NOMO-1 treated with DMSO at 0.1 percent for 48 hours (cell line): ENCODE measurements at regions not wholly inside any gene's neighbourhood (a gene's known extent, or its start where the extent isn't known, plus 50 kb on each side); places are given as distances from the start of the nearest gene placed in this dataset.
"Not testable (repeated sequence)": the region's sequence is repeated elsewhere in the genome, so short reads cannot be mapped to it uniquely, and the experiment has no call there.

Experiments used
- DNase-seq: peaks from one replicate; lab custom pipeline; 2025; ENCODE audit not compliant: unreplicated experiment; lab: John Stamatoyannopoulos, UW

DNA sequence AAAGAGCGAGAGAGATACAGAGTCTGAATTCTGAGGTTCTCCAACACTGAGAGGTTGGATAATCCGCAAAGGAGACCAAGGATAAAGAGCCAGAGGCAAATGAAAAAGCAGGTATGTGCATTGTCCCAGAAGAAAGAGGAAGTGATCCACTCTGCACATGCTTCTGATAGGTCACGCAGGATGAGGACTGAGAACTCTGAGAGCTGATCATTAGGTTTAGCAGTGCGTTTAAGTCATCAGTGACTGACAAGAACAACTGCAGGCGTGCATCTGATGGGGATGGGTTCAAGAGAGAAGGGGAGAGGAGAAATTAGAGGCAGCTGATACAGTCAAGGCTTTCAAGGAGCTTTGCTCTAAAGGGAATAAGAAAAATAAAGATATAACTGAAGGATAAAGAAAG is 301.2 kb upstream of the SGK1 start:
- DNase-seq: peak; percentile 44

DNA sequence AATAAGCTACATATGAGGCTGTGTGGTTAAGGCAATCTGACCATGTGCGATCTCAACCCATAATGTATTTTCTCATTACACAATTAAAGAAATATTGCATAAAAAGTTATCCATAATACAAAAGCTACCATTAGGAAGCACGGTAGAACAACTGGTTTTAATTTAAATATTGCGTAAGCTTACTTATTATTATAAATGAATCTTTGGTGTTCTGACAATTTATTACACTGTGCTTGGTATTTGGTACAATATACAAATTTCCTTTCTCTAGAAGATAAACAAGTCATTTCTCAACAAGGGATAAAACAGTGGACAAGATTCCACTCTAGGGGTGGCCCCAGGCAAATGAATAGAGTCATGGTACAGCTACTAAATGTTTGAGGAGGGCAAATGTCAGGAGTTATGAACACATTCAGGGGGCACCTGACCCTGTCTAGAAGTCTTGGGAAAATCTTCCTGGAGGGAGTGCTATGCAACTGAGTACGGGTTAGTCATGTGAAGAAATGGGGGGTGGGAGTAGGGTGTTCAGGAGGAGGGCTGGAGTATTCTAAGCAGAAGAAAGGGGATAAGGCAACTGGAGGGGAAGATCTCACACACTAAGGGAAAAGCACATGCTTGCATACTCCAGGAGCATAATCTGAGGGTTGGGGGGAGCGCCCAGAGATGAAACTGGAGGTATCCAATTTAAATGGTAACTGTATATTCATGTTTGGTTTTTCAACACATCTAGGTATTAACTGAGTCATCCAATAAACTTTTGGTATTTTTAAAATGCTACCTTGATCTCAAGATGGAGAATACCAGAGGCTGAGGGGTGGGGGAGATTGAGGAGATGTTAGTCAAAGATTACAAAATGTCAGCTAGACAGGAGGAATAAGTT is 296.9 kb upstream of the SGK1 start:
- DNase-seq: no peak

DNA sequence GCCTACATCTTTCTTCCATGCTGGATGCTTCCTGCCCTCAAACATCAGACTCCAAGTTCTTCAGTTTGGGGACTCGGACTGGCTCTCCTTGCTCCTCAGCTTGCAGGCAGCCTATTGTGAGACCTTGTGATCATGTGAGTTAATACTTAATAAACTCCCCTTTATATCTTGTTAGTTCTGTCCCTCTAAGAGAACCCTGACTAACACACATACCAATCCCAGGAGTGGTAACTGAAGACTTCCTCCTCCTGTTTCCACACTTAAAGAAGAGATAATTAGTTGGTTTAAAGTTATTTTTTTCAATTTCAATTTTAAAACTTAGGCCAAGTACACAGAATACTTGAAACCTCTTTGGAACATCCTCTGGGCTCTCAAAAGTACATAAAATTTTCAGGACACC is 294.2 kb upstream of the SGK1 start:
- not testable (repeated sequence) for DNase-seq

DNA sequence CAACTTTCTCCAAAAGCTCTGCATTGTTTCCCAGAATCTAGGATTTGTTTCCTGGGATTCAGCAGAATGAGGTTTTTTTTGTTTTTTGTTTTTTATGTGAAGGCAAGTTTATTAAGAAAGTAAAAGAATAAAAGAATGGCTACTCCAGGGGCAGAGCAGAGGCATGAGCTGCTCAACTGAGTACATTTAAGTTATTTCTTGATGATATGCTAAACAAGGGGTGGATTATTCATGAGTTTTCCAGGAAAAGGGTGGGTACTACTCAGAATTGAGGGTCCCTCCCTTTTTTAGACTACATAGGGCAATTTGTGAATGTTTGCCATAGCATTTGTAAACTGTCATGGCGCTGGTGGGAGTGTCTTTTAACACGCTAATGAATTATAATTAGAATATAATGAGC is 292.5 kb upstream of the SGK1 start:
- no peak for DNase-seq

DNA sequence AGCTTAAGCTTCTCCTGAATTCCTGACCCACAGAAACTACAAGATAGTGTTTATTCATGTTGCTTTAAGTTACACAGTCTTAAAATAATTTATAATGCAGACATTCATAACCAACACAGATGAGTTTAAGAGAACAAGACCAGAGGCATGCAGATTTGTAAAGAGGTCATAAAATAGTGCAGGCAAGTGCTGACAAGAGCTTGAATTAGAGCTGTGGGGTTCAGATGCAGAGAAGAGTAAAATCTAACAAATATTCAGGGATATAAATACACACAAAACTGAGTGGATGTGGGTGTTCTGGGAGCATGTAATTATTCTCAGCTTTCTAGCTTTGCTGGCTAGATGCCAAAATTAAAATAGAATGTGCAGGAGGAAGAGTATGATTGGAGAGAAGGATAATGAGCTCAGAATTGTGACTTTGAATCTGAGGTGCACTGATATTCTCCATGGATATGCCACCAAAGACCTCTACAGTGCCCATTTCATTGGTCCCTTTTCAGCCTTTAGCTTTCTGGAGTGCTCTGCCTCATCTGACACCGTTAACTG is 291.9 kb upstream of the SGK1 start:
- no peak for DNase-seq

DNA sequence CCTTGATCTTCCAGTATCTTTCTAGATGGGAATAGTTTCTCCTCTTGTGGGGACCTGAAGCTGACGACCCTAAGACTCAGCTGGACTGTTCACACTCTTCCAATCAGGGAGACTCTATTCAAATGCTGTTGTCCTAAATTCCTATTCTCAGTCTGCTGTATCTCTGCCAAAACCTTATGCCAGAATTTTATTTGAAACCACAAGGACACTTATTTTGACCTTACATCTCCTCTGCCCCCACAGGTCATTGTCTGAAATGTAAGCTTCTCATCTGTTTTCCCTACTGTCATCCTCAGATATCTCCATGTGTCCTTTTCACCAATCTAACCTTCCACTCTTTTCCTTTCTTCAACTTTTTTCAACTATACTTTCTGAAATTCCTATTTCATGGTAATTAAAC is 289.5 kb upstream of the SGK1 start:
- DNase-seq: no peak

DNA sequence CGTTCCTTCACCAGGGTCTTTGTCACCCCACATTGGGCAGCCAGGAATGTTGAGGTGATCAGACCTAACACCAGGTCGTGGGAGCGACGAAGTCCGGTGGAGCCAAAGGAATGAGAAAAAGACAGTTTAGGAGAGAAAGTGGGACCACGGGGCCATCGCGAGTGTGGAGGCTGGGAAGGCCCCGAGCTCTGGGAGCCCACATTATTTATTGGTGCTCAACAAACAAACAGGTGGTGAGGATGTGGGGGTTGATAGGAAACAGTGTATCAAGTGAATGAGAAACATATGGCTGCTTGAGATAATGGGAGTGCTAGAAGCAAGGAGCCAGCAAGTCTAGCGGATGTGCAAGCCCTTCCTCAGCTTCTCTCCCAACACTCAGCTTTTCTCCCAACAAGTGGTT is 287.1 kb upstream of the SGK1 start:
- no peak for DNase-seq

DNA sequence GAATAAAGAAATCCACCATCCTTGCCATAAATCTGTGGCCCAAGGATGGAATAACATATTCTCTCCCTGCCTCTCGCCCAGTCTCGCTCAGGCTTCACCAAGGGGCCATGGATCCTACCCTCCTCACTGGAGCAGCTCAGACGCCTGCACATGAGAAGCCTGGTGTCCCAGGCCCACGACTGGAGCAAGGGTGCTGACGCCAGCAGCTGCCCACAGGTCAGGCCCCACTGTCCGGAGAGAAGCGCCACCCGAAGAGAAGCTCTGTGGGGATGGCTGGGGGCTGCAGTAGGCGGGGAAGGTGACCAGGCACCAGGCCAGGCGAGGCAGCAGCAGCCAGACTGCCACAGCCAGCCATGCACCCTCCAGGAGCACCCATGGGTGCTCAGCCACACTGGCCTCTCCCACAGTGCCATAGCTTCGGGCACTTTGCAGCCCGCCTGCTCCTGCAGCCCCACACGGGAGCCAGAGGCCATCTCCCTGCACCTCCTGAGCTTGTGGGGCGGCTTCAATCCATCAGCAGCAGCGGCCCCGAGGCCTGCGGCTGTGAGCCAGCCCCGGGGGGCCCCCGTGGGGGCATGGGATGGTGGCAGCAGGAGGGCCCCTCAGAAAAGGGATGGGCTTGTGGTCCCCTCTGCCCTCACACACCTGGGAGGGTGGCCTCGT is 286.2 kb upstream of the SGK1 start:
- no peak for DNase-seq

DNA sequence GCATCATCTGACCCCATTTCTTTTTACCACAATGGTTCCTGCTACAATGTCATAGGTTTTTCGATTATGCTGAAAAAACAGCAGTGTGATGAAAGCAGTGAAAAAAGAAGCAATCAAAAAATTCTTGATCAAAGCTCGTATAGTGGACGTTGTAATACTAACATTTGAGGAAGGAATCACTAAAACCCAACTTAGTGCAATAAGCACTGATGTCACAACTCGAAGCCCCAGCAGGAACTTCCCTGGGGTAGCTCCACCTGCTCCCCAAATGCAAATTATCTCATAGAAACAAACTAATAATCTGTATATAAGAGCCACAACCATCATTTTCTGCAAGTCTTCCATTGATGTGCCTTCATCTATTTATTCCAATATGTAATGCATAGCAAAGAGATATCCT is 285.6 kb upstream of the SGK1 start:
- peak; percentile 26 for DNase-seq

DNA sequence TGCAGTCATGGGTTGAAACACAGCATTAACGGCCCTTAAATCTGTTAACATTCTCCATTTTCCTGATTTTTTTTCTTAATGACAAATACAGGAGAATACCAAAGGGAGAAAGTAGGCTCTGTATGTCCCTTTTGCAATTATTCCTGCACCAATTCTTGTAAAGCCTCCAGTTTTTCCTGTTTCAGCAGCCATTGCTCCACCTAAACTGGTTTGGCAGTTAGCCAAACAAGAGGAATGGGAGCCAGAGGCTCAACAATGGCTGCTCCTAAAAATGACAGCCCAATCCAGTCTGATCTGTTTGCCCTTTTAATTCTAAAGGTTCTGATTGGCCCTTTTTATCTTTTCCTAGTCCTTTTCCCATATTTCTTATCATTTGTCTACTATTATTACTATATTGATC is 284.2 kb upstream of the SGK1 start:
- DNase-seq: no peak

DNA sequence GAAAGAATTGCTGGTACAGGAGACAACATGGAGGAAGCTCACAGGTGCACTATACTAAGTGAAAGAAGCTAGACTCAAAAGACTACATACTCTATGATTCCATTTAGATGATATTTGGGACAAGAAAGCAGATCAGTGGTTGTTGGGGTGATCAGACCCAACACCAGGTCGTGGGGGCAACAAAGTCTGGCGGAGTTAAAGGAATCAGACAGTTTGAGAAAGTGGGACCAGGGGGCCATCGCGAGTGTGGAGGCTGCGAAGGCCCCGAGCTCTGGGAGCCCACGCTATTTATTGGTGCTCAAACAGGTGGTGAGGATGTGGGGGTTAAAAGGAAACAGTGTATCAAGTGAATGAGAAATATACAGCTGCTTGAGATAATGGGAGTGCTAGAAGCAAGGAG is 282.8 kb upstream of the SGK1 start:
- no peak for DNase-seq

DNA sequence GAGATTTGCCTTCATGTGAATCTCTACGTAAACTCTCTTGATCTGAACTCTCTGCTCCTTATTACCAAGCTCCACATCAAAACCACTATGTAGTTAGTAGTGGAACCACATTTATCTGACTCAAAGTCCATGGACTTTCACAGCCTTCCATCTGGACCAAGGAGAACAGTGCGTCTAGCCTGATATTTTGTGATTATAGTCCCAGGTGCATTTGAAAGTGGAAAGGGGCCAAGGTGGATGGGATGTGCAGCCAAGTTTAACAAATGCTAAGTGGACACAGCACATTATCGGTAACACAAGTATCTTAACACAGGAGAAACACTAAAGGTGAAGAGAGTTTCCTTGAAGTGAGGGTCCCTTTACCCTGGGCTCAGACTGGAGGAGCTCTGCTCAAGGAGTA is 281.2 kb upstream of the SGK1 start:
- no peak for DNase-seq

DNA sequence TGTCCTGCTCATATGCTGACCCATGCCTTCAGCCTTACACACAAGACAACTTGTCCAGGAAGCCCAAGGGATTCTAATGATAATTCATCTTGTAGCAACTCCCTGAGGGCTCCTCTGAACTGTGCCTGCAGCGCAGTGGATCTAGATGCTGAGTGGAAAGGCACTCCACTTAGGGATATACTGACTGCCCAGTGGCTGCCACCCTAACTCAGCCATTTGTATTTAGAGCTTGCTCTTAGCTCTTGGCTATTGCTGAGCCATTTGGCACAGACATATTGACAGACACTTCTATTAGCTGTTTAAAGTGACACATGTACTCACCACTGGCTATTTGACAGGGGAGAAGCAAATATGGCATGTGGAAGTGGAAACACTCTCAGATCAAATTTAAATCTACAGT is 278.3 kb upstream of the SGK1 start:
- no peak for DNase-seq

DNA sequence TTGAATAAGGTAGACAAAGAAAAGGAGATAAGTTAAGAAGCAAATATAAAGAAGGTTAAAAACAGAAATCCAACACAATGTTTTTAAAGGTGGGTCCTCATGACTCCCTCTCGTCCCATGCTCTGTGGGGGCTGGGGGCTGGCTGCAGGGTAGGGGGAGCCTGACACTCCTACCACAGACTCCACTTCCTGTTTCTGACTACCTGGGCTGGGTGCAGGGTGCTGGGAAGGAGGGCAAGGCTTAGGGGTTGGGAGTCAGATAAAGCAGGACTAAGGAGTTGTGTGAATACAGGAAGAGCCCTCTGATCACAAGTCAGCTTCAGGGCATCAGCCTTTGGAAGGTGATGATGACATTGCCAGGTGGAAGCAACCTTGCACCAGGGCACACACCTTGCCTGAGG is 277.0 kb upstream of the SGK1 start:
- no peak for DNase-seq

DNA sequence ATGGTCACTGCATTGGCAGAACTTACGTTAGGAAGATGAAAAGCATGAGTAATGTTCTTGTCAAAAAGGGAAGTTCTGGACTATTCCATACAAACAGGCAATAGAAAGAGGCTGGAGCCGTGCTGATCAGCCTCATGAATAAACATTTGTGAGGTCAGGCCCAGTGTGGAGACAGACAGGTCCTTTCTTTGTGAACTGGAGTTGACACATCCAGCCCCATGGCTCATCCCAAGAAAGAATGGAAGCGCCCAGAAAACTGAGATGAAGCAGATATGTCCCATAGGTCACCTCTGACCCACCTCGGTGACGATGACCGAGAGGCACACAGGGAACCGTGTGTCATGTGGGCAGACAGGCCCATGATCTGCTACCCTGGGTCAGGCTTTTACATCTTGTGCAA is 276.0 kb upstream of the SGK1 start:
- peak; percentile 34 for DNase-seq

DNA sequence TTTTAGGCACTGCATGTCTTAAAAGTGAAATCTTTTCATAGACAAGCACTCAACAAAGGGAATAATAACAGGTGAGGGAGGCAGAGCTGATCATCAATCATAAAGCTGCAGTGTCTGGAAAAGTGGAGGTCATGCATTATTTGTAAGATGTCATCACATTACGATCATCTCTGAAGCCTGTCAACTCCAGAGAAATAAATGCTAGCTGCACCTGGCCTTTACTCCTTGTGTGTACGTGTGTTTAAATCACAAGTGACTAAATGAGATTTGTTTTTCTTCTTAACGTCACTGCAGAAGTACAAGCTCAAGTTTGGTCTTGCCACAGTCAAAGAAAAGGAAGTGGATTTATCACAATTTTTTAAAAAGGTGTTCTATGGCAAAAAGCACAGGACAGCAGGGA is 275.5 kb upstream of the SGK1 start:
- no peak for DNase-seq

DNA sequence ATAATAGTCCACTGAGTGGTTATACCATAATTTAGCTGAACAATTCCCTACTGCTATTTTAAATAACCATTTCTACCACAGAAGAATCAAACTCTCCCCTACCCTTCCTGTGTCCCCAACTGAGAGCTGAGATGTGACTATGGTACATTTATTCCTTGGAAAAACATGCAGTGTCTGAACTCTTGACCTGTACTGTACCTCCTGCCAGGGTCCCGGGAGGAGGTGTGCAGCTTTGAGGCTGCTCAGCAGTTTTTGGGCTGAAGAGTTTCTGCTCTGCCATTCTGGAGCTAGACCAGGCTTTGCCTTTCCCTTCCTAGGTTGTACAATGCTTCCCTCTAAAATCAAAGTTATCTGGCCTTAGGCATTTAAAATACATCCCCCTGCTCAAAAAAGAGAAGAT is 275.1 kb upstream of the SGK1 start:
- DNase-seq: no peak

DNA sequence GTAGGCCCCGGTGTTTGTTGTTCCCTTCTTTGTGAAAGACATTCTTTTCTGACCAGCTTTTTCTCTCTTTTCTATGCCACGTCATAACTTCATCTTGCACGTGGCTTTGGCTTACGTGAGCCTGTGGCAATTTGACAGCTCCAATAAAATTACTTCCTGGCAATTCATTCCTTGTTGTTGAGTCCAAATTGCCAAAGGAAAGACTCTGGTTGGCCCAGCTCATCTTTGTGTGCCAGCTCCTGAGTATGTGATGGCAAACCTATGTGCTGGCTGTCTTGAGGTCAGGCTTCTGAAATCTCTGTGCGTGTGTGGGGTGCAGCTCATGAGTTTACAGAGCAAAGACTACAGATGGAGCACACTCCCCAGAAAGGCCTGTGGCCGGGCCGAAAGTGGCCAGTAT is 272.5 kb upstream of the SGK1 start:
- no peak for DNase-seq

DNA sequence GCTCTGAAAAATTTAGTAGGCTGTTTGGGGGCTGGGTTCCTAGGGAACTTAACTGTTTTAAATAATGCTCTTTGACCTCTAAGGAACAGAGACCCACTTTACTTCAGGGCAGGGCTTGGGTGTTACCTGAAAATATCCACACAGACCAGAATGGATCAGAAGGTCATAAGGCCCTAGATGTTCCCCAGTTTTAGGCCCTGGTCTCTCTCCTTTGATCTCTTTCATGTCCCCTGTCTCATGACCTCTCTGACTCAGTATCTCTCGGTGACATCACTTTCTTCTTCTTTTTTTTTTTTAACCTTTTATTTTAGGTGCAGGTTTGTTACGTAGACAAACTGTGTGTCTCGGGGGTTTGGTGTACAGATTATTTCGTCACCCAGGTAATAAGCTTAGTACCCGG is 272.1 kb upstream of the SGK1 start:
- no peak for DNase-seq

DNA sequence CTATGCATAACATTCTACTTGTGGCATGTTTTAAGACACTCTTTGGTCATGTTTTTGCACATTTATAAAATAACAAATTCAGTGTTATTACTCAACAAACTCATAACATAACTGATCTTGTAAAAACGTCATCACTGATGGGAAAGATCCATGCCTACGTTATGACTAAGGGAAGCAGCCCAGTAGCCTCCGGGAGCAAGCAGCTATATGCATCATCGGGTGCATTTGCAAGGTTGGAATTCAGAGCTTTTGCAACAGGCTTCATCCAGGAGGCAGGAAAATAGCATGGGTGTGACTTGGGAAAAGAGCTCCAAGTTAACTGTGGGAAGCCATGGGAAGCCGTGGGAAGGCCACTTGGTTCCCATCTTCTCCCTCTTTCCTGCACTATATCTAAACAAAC is 271.6 kb upstream of the SGK1 start:
- DNase-seq: no peak

DNA sequence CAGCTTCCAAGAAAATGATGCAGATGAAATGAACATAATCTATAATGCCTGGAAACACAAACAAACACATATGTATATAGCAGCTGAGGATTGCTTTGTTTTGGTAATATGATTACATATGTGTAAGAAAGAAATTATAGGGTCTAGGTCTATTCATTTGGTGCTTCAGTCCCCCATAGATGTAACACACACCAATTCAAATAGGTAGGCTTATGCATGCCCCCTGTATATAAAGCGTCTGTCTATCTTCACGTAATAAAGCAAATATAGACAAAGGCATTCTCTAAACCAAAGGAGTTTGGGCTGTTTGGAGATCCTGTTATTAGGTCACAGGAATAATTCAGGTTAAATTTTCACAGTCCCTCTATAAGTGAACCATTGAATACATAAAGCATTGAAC is 270.4 kb upstream of the SGK1 start:
- no peak for DNase-seq

DNA sequence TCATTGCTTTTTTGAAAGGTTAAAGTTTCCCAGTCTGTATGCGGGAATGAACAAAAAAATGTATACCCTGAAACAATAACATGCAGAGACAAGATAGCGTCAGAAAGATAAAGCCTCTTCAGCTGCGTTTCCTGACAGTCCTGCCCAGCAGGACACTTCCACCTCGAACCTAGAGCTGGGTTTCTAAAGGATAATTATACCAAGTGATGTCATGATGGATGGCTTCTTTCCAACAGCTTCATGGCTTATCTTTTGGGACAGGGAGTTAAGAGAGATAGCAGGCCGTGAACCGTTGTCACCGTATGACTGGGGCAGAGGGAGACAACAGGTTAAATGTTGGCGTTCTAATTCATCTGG is 267.6 kb upstream of the SGK1 start:
- no peak for DNase-seq
